Activated CD8-positive, alpha-beta T cell treated with anti-CD3 and anti-CD28 coated beads for 36 hours (primary cell): ENCODE measurements at regions not wholly inside any gene's neighbourhood (a gene's known extent, or its start where the extent isn't known, plus 50 kb on each side); places are given as distances from the start of the nearest gene placed in this dataset.

Source experiments
- ATAC-seq: fragments of 200-7000 bp; cut with Tn5 transposase; one replicate; pipeline ENCODE4 v1.10.0; 2021; ENCODE audit warnings: mild to moderate bottlenecking, moderate library complexity
- CTCF ChIA-PET: fragments of 350-600 bp; sonication (Branson Sonifier 250); formaldehyde crosslinking; loops from one replicate; lab custom pipeline; 2021; ENCODE audit warnings: antibody characterized with exemption; lab: Charles Lee
- POLR2A ChIA-PET: fragments of 350-600 bp; sonication (Branson Sonifier 250); formaldehyde crosslinking; loops from one replicate; lab custom pipeline; 2021; ENCODE audit warnings: antibody characterized with exemption; lab: Charles Lee
- DNase-seq: peaks from one replicate; pipeline ENCODE4 v3.0.0-alpha.2; 2020
- H3K27ac Mint-ChIP-seq: one replicate; pipeline ENCODE4 v1.8.0; 2021; ENCODE audit warnings: mild to moderate bottlenecking, mixed read lengths
- H3K27me3 Mint-ChIP-seq: one replicate; pipeline ENCODE4 v1.8.0; 2021; ENCODE audit warnings: mixed read lengths
- H3K36me3 Mint-ChIP-seq: one replicate; pipeline ENCODE4 v1.8.0; 2021; ENCODE audit warnings: low read depth, mixed read lengths
- H3K4me1 Mint-ChIP-seq: one replicate; pipeline ENCODE4 v1.8.0; 2021; ENCODE audit warnings: low read depth, mixed read lengths
- H3K4me3 Mint-ChIP-seq: one replicate; pipeline ENCODE4 v1.8.0; 2021; ENCODE audit warnings: mild to moderate bottlenecking, moderate library complexity, mixed read lengths
- H3K9me3 Mint-ChIP-seq: one replicate; pipeline ENCODE4 v1.8.0; 2021; ENCODE audit warnings: mixed read lengths
- CTCF ChIP-seq: fragments of 200-600 bp; IDR thresholded peaks from one replicate; pipeline ENCODE4 v1.8.0; 2022; ENCODE audit warnings: antibody characterized with exemption, mild to moderate bottlenecking
- intact Hi-C: fragments of 100-400 bp; cut with micrococcal nuclease; formaldehyde crosslinking; loops from one replicate; pipeline ENCODE4 v1.10.0; 2022

- H3K4me1 Mint-ChIP-seq: peaks cover 6% of the 10 kb centered on the region
- ChIA-PET CTCF (interaction anchor here (1.2 kb wide), 1 partner anchor 435 kb away, joined by 3 read pairs; no protein-coding TSS in a partner anchor), POLR2A (interaction anchor here (0.6 kb wide), 1 partner anchor 11 kb away, joined by 3 read pairs; no protein-coding TSS in a partner anchor)
- H3K27ac Mint-ChIP-seq: no peak overlapping the region
- intact Hi-C loops: no loop called here
- no peaks in the 10 kb centered on the region for H3K9me3 Mint-ChIP-seq
- TF ChIP-seq CTCF: no peak
- DNase-seq (no peak), ATAC-seq (no peak)
- no peaks in the 10 kb centered on the region for H3K27me3 Mint-ChIP-seq
- no peak overlapping the region for H3K4me3 Mint-ChIP-seq
- no peaks in the 10 kb centered on the region for H3K36me3 Mint-ChIP-seq
Measured at GRCh38 chr17:77579131-77579530, 379.4 kb upstream of the TNRC6C start.

GRCh38 chr17:77579682-77580081 is 378.8 kb upstream of the TNRC6C start:
- intact Hi-C loops: no loop called here
- peaks cover 6% of the 10 kb centered on the region for H3K4me1 Mint-ChIP-seq
- CTCF ChIA-PET: interaction anchor here (1.2 kb wide), 1 partner anchor 434 kb away, joined by 3 read pairs; no protein-coding TSS in a partner anchor
- H3K27ac Mint-ChIP-seq: no peak overlapping the region
- peak; percentile 60 for ATAC-seq
- no peaks in the 10 kb centered on the region for H3K9me3 Mint-ChIP-seq
- no peak overlapping the region for H3K4me3 Mint-ChIP-seq
- POLR2A ChIA-PET: interaction anchor here (0.6 to 0.9 kb wide), 3 partner anchors 11 to 379 kb away, joined by 3 read pairs; partner anchors contain the start of gene TNRC6C
- no peaks in the 10 kb centered on the region for H3K36me3 Mint-ChIP-seq
- H3K27me3 Mint-ChIP-seq: no peaks in the 10 kb centered on the region
- no peak for TF ChIP-seq CTCF
- DNase-seq: no peak

- Mint-ChIP-seq H3K36me3 (no peaks in the 10 kb centered on the region), H3K27me3 (no peaks in the 10 kb centered on the region), H3K9me3 (no peaks in the 10 kb centered on the region), H3K4me3 (no peak overlapping the region), H3K4me1 (peaks cover 6% of the 10 kb centered on the region), H3K27ac (no peak overlapping the region)
- intact Hi-C loops: no loop called here
- no peak for TF ChIP-seq CTCF
- ChIA-PET CTCF (interaction anchor here (1.2 kb wide), 1 partner anchor 433 kb away, joined by 3 read pairs; no protein-coding TSS in a partner anchor), POLR2A (no interaction called here)
- DNase-seq (no peak), ATAC-seq (no peak)
Measured at GRCh38 chr17:77580531-77581270, 377.8 kb upstream of the TNRC6C start.

GRCh38 chr17:77581480-77581879 is 377.0 kb upstream of the TNRC6C start:
- ATAC-seq (no peak), DNase-seq (no peak)
- intact Hi-C loops: no loop called here
- ChIA-PET CTCF (no interaction called here), POLR2A (no interaction called here)
- Mint-ChIP-seq H3K36me3 (no peaks in the 10 kb centered on the region), H3K9me3 (no peaks in the 10 kb centered on the region), H3K4me3 (no peak overlapping the region), H3K4me1 (peaks cover 6% of the 10 kb centered on the region), H3K27me3 (no peaks in the 10 kb centered on the region), H3K27ac (no peak overlapping the region)
- TF ChIP-seq CTCF: no peak

GRCh38 chr17:77585142-77585860 is 373.2 kb upstream of the TNRC6C start:
- no peak for DNase-seq
- POLR2A ChIA-PET: no interaction called here
- CTCF ChIA-PET: no interaction called here
- Mint-ChIP-seq H3K4me1 (no peaks in the 10 kb centered on the region), H3K9me3 (peaks cover 9% of the 10 kb centered on the region), H3K27me3 (no peaks in the 10 kb centered on the region), H3K27ac (no peak overlapping the region), H3K36me3 (peaks cover 4% of the 10 kb centered on the region), H3K4me3 (no peak overlapping the region)
- intact Hi-C loops: no loop called here
- TF ChIP-seq CTCF: no peak
- no peak for ATAC-seq
